Psoas muscle (tissue), 7 donors: ENCODE measurements at regions not wholly inside any gene's neighbourhood (a gene's known extent, or its start where the extent isn't known, plus 50 kb on each side); places are given as distances from the start of the nearest gene placed in this dataset.

Source experiments
- ATAC-seq, 4 donors: fragments of 200-7000 bp; cut with Tn5 transposase; one replicate each; pipeline ENCODE4 v1.9.1; 2020; ENCODE audit warnings: moderate library complexity in 3 of 4, mild to moderate bottlenecking in 2 of 4
- DNase-seq, 2 donors: peaks; one replicate each; pipeline ENCODE4 v3.0.0-alpha.2; 2020
- H3K27ac ChIP-seq: fragments of 200-600 bp; one replicate; pipeline ENCODE4 v1.8.0; 2022
- H3K27me3 ChIP-seq, 3 donors: fragments of 200-600 bp in 1 of 3; one replicate each; pipeline versions ENCODE4 v1.6.1 to v1.8.0; 2013 to 2022; ENCODE audit warnings: low read length in 2 of 3, mild to moderate bottlenecking in 2 of 3, moderate library complexity in 1 of 3; ENCODE audit not compliant: insufficient read depth in 3 of 3
- H3K36me3 ChIP-seq, 2 donors: fragments of 200-600 bp in 1 of 2; one replicate each; pipeline versions ENCODE4 v1.6.1 to v1.8.0; 2013 to 2022; ENCODE audit warnings: low read depth in 1 of 2, mild to moderate bottlenecking in 1 of 2, moderate library complexity in 1 of 2; ENCODE audit not compliant: insufficient read depth in 1 of 2
- H3K4me1 ChIP-seq: fragments of 200-600 bp; one replicate; pipeline ENCODE4 v1.8.0; 2022
- H3K4me3 ChIP-seq: fragments of 200-600 bp; one replicate; pipeline ENCODE4 v1.8.0; 2022; ENCODE audit warnings: mild to moderate bottlenecking
- H3K9me3 ChIP-seq: fragments of 200-600 bp; one replicate; pipeline ENCODE4 v1.8.0; 2022
- WGBS, 3 donors: extraction: QIAGEN DNeasy Blood & Tissue Kit; methylation state at CpG; one replicate each; pipeline versions ENCODE4 v1.1.6 to v1.1.7; 2013; 5-methylcytosine and 5-hydroxymethylcytosine counted together
- intact Hi-C, 2 donors: fragments of 100-400 bp; cut with DNase I; formaldehyde crosslinking; loops; one replicate each; pipeline versions ENCODE4 v1.11.0 to v1.14.2; 2022
- TF ChIP-seq, protein P1 (sequence below): fragments of 200-600 bp; IDR thresholded peaks from one replicate; pipeline ENCODE4 v1.8.0; 2022; ENCODE audit warnings: antibody characterized with exemption
- donor health status: healthy with polysubstance abuse.
- donor health status: DM: no; HTN: no; CAD: no; lungs with moderate emphysema.
- donor health status: Bipolar disorder and iron deficiency.
- donor health status: healthy.
- donor health status: DM: yes; HTN: yes; CAD: no.
- donor health status: DM: no; HTN: no; CAD: no.
- donor health status: DM: yes; HTN: yes; CAD: no.

DNA sequence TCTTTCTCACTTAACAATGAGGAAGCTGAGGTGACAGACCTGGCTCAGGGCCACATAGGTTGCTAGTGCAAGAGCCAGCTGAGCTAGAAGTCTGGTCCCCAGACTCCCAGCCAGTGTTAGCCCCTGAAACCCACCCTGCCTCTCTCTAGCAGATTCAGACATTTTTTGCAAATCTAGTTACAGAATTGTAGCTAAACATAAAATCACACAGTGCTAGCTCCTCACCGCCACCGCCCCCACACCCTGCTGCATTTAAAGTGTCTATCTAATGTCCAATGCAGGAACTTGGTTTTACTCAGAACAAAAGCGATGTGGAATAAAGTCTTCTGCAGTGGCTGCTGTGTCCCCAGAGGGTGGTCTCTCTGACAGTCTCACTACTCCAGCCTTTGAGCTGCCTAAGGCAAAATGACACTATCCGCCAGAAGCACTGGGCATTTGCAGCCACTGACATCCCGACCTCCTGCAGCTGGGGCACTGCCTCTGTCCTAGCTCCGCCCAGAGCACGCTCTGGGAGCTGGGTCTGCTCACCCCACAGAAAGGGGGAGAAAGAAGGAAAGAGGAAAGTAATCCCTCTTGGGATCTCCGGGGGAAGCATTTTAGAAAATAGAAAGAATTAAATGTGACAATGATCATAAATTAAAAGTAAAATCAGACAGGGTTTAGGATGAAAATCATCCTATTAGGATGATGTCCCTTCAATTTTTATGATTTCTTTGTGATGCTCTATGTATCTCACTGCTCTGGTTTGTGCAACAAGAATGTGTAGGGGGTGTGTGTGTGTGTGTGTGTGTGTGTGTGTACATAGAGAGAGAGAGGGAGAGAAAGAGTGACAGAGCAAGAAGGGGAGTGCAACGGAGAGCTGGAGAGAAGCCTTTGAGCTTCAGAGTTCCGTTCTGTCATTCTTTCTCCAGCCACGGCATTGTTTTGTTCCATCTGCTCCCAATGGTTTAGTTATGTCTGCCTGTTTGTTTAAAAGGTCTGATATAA is 50.5 kb upstream of the ST8SIA3 start:
- no peaks in the 10 kb centered on the region for H3K4me1 ChIP-seq
- peaks cover 0 to 9% (median 3%) of the 10 kb centered on the region in 3 donors for H3K27me3 ChIP-seq
- H3K27ac ChIP-seq: no peak overlapping the region
- no peaks in the 10 kb centered on the region for H3K9me3 ChIP-seq
- DNase-seq (no peak), ATAC-seq (no peak)
- H3K4me3 ChIP-seq: no peak overlapping the region
- TF ChIP-seq, protein P1, sequence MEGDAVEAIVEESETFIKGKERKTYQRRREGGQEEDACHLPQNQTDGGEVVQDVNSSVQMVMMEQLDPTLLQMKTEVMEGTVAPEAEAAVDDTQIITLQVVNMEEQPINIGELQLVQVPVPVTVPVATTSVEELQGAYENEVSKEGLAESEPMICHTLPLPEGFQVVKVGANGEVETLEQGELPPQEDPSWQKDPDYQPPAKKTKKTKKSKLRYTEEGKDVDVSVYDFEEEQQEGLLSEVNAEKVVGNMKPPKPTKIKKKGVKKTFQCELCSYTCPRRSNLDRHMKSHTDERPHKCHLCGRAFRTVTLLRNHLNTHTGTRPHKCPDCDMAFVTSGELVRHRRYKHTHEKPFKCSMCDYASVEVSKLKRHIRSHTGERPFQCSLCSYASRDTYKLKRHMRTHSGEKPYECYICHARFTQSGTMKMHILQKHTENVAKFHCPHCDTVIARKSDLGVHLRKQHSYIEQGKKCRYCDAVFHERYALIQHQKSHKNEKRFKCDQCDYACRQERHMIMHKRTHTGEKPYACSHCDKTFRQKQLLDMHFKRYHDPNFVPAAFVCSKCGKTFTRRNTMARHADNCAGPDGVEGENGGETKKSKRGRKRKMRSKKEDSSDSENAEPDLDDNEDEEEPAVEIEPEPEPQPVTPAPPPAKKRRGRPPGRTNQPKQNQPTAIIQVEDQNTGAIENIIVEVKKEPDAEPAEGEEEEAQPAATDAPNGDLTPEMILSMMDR: no peak
- H3K36me3 ChIP-seq: no peaks in the 10 kb centered on the region
- intact Hi-C loops: no loop called here
- 33 to 41% (median 33%) methylated on average over 11 of the region's 11 CpGs for WGBS, 3 donors
